PC-9 (cell line): ENCODE measurements at regions not wholly inside any gene's neighbourhood (a gene's known extent, or its start where the extent isn't known, plus 50 kb on each side); places are given as distances from the start of the nearest gene placed in this dataset.

Experiments used
- EZH2 ChIP-seq: fragments of 200-600 bp; sonication (generic); IDR thresholded peaks from 2 replicates; pipeline ENCODE4 v1.8.0; 2017; ENCODE audit warnings: antibody characterized with exemption, low read depth
- TF ChIP-seq, protein P1 (sequence below): fragments of 200-600 bp; sonication (generic); conservative IDR thresholded peaks from 2 replicates; pipeline ENCODE4 v1.6.1; 2017; ENCODE audit warnings: mixed run types, antibody characterized with exemption, mild to moderate bottlenecking, moderate library complexity

DNA sequence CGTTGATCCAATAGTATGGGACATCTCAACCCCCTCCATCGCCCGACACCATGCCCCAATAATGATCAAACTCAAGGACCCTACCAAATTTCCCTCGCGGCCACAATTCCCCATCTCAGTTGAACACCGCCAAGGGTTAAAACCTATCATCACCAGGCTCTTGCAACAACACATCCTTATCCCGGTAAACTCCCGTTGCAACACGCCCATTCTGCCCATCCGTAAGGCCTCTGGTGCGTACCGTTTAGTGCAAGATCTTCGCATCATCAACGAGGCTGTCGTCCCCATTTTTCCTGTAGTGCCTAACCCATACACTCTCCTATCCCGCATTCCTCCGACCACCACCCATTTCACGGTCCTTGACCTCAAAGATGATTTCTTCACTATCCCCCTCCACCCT lies 960.5 kb downstream of the RPA4 start:
- TF ChIP-seq, protein P1, sequence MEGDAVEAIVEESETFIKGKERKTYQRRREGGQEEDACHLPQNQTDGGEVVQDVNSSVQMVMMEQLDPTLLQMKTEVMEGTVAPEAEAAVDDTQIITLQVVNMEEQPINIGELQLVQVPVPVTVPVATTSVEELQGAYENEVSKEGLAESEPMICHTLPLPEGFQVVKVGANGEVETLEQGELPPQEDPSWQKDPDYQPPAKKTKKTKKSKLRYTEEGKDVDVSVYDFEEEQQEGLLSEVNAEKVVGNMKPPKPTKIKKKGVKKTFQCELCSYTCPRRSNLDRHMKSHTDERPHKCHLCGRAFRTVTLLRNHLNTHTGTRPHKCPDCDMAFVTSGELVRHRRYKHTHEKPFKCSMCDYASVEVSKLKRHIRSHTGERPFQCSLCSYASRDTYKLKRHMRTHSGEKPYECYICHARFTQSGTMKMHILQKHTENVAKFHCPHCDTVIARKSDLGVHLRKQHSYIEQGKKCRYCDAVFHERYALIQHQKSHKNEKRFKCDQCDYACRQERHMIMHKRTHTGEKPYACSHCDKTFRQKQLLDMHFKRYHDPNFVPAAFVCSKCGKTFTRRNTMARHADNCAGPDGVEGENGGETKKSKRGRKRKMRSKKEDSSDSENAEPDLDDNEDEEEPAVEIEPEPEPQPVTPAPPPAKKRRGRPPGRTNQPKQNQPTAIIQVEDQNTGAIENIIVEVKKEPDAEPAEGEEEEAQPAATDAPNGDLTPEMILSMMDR = no peak
- no peak for TF ChIP-seq EZH2
